ENCODE measurements at regions not wholly inside any gene's neighbourhood (a gene's known extent, or its start where the extent isn't known, plus 50 kb on each side); places are given as distances from the start of the nearest gene placed in this dataset.

DNA sequence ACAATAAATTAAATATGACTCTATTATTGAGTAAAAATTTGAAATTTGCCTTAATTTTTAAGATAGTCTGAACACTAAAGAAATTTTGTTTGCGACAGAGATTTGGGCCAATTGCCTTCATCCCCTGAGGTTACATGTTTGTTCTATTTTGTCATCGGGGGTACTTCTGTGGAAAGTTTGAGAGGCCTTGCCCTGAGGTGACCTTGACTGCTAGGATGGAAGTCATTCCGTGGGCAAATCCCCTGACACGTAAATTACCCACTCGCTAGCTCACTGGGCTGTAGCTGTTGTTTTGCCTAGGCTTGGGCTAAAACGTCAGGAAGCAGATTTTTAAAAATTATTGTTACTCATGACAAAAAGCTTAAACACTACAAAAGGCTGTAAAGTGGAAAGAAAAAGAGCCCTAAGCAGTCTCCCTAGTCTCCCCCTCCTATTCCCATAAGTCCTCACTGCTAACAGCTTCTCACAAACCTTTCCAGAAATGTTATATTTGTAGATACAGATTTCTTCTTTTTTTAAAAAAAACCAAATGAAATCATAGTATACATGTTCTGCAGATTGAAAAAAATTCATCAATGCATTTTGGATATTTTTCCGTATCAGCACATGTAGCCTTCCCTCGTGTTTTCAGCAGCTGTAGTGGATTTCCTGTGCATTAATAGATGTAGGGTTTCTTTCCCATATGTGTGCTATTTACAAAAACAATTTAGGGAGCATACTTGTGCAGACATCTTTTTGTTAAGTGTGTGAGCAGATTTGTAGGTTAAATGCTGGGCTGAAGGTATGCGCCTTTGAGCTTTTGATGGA is 142.7 kb downstream of the MRPS6 start:
- Histone ChIP-seq H3F3A (ENCODE audit: insufficient read depth, low read length) (no peaks in the 10 kb centered on the region), H3K27me3 (replicated peaks; ENCODE audit: insufficient read depth, low read length) (no peaks in the 10 kb centered on the region), H3K4me2 (ENCODE audit: low read depth, low read length) (no peak overlapping the region), H3K9ac (ENCODE audit: low read length) (no peak overlapping the region), H3K27ac (ENCODE audit: low read length) (no peak overlapping the region), H4K20me1 (ENCODE audit: insufficient read depth, low read length) (no peaks in the 10 kb centered on the region), H2AFZ (ENCODE audit: low read length) (no peak overlapping the region), H3K36me3 (replicated peaks; ENCODE audit: insufficient read depth, low read length) (no peaks in the 10 kb centered on the region), H3K79me2 (ENCODE audit: low read length) (no peaks in the 10 kb centered on the region), H3K9me2 (replicated peaks; ENCODE audit: insufficient read depth, low read length) (no peaks in the 10 kb centered on the region), H3K4me3 (ENCODE audit: low read length) (no peak overlapping the region), H3K9me3 (replicated peaks; ENCODE audit: insufficient read depth, low read length) (no peaks in the 10 kb centered on the region; the same call in 1 of the 2 replicates), H3K4me1 (ENCODE audit: low read length) (no peaks in the 10 kb centered on the region)
- no peak for DNase-seq
- no peak for TF ChIP-seq EZH2phosphoT487 (IDR thresholded peaks at IDR 0.05; ENCODE audit: low read length)
- no peak for TF ChIP-seq EZH2 (optimal IDR thresholded peaks at IDR 0.05; ENCODE audit: low read depth, low read length)
- TF ChIP-seq CTCF (IDR thresholded peaks at IDR 0.05; ENCODE audit: low read length) = no peak

- Histone ChIP-seq H3K9me3 (replicated peaks; ENCODE audit: insufficient read depth, low read length) (no peaks in the 10 kb centered on the region; the same call in 1 of the 2 replicates), H3K9me2 (replicated peaks; ENCODE audit: insufficient read depth, low read length) (no peaks in the 10 kb centered on the region), H3F3A (ENCODE audit: insufficient read depth, low read length) (no peaks in the 10 kb centered on the region), H2AFZ (ENCODE audit: low read length) (no peak overlapping the region), H3K4me2 (ENCODE audit: low read depth, low read length) (no peak overlapping the region), H3K27me3 (replicated peaks; ENCODE audit: insufficient read depth, low read length) (no peaks in the 10 kb centered on the region), H3K27ac (ENCODE audit: low read length) (no peak overlapping the region), H3K4me3 (ENCODE audit: low read length) (no peak overlapping the region), H3K9ac (ENCODE audit: low read length) (no peak overlapping the region), H3K36me3 (replicated peaks; ENCODE audit: insufficient read depth, low read length) (no peaks in the 10 kb centered on the region), H4K20me1 (ENCODE audit: insufficient read depth, low read length) (no peaks in the 10 kb centered on the region), H3K4me1 (ENCODE audit: low read length) (no peaks in the 10 kb centered on the region), H3K79me2 (ENCODE audit: low read length) (no peaks in the 10 kb centered on the region)
- no peak for DNase-seq
- TF ChIP-seq CTCF (IDR thresholded peaks at IDR 0.05; ENCODE audit: low read length) = no peak
Measured at GRCh38 chr21:34216718-34217032, 143.3 kb downstream of the MRPS6 start.

GRCh38 chr21:34217263-34217662 is 143.9 kb downstream of the MRPS6 start:
- no peaks in the 10 kb centered on the region for H4K20me1 ChIP-seq (ENCODE audit: insufficient read depth, low read length)
- no peak overlapping the region for H3K9ac ChIP-seq (ENCODE audit: low read length)
- no peaks in the 10 kb centered on the region for H3F3A ChIP-seq (ENCODE audit: insufficient read depth, low read length)
- no peak overlapping the region for H2AFZ ChIP-seq (ENCODE audit: low read length)
- DNase-seq = no peak
- TF ChIP-seq EZH2 (optimal IDR thresholded peaks at IDR 0.05; ENCODE audit: low read depth, low read length) = no peak
- TF ChIP-seq CTCF (IDR thresholded peaks at IDR 0.05; ENCODE audit: low read length) = no peak
- no peak for TF ChIP-seq EZH2phosphoT487 (IDR thresholded peaks at IDR 0.05; ENCODE audit: low read length)
- no peaks in the 10 kb centered on the region for H3K9me2 ChIP-seq (replicated peaks; ENCODE audit: insufficient read depth, low read length)
- H3K27me3 ChIP-seq (replicated peaks; ENCODE audit: insufficient read depth, low read length) = no peaks in the 10 kb centered on the region
- H3K9me3 ChIP-seq (replicated peaks; ENCODE audit: insufficient read depth, low read length) = no peaks in the 10 kb centered on the region; the same call in 1 of the 2 replicates
- H3K27ac ChIP-seq (ENCODE audit: low read length) = no peak overlapping the region
- H3K4me1 ChIP-seq (ENCODE audit: low read length) = no peaks in the 10 kb centered on the region
- no peaks in the 10 kb centered on the region for H3K36me3 ChIP-seq (replicated peaks; ENCODE audit: insufficient read depth, low read length)
- H3K4me3 ChIP-seq (ENCODE audit: low read length) = no peak overlapping the region
- H3K4me2 ChIP-seq (ENCODE audit: low read depth, low read length) = no peak overlapping the region
- no peaks in the 10 kb centered on the region for H3K79me2 ChIP-seq (ENCODE audit: low read length)
